ENCODE measurements at regions not wholly inside any gene's neighbourhood (a gene's known extent, or its start where the extent isn't known, plus 50 kb on each side); places are given as distances from the start of the nearest gene placed in this dataset.
"Not testable (repeated sequence)": the region's sequence is repeated elsewhere in the genome, so short reads cannot be mapped to it uniquely, and the experiment has no call there.

- no peak for TF ChIP-seq CTCF (IDR thresholded peaks at IDR 0.05; ENCODE audit: low read depth, low read length)
- DNase-seq (ENCODE audit: extremely low read depth, low read depth) = no peak
Measured at GRCh38 chr5:2538169-2538568, 213.3 kb downstream of the IRX2 start.

GRCh38 chr5:2537378-2538145 lies 213.9 kb downstream of the IRX2 start:
- DNase-seq (ENCODE audit: extremely low read depth, low read depth) = no peak
- TF ChIP-seq CTCF (IDR thresholded peaks at IDR 0.05; ENCODE audit: low read depth, low read length) = no peak

GRCh38 chr5:2536632-2537377 lies 214.7 kb downstream of the IRX2 start:
- no peak for DNase-seq (ENCODE audit: extremely low read depth, low read depth)
- no peak for TF ChIP-seq CTCF (IDR thresholded peaks at IDR 0.05; ENCODE audit: low read depth, low read length)

GRCh38 chr5:2534970-2535369 lies 216.5 kb downstream of the IRX2 start:
- DNase-seq (ENCODE audit: extremely low read depth, low read depth) = no peak
- TF ChIP-seq CTCF (IDR thresholded peaks at IDR 0.05; ENCODE audit: low read depth, low read length) = no peak

GRCh38 chr5:2534251-2534650 lies 217.2 kb downstream of the IRX2 start:
- DNase-seq (ENCODE audit: extremely low read depth, low read depth) = no peak
- no peak for TF ChIP-seq CTCF (IDR thresholded peaks at IDR 0.05; ENCODE audit: low read depth, low read length)

GRCh38 chr5:2533848-2534247 lies 217.6 kb downstream of the IRX2 start:
- DNase-seq (ENCODE audit: extremely low read depth, low read depth) = not testable (repeated sequence)

GRCh38 chr5:2532809-2533208 lies 218.7 kb downstream of the IRX2 start:
- no peak for DNase-seq (ENCODE audit: extremely low read depth, low read depth)
- TF ChIP-seq CTCF (IDR thresholded peaks at IDR 0.05; ENCODE audit: low read depth, low read length) = no peak

Data from AG09319 (cell line).